WTC11 (cell line): ENCODE measurements at regions not wholly inside any gene's neighbourhood (a gene's known extent, or its start where the extent isn't known, plus 50 kb on each side); places are given as distances from the start of the nearest gene placed in this dataset.

Source experiments
- ATAC-seq: fragments of 200-7000 bp; cut with Tn5 transposase; 2 replicates; pipeline ENCODE4 v1.10.0; 2021; ENCODE audit warnings: mild to moderate bottlenecking, moderate library complexity
- CTCF ChIA-PET: fragments of 300-600 bp; sonication (Branson Sonifier 250); formaldehyde crosslinking; loops from one replicate; lab custom pipeline; 2021; ENCODE audit warnings: antibody characterized with exemption; lab: Charles Lee
- POLR2A ChIA-PET: fragments of 350-600 bp; sonication (Branson Sonifier 250); formaldehyde crosslinking; loops from one replicate; lab custom pipeline; 2021; ENCODE audit warnings: antibody characterized with exemption; lab: Charles Lee
- DNase-seq: peaks from one replicate; pipeline ENCODE4 v3.0.0; 2021; ENCODE audit warnings: low spot score
- H3K27ac Mint-ChIP-seq: 2 replicates; pipeline ENCODE4 v1.8.0; 2021; ENCODE audit warnings: mixed read lengths
- H3K27me3 Mint-ChIP-seq: 2 replicates; pipeline ENCODE4 v1.8.0; 2021; ENCODE audit warnings: low read depth, mild to moderate bottlenecking, moderate library complexity, mixed read lengths
- H3K36me3 Mint-ChIP-seq: 2 replicates; pipeline ENCODE4 v1.8.0; 2021; ENCODE audit warnings: mixed read lengths
- H3K4me1 Mint-ChIP-seq: 2 replicates; pipeline ENCODE4 v1.8.0; 2022; ENCODE audit warnings: mixed read lengths
- H3K4me3 Mint-ChIP-seq: 2 replicates; pipeline ENCODE4 v1.8.0; 2021; ENCODE audit warnings: mild to moderate bottlenecking, moderate library complexity, mixed read lengths
- H3K9me3 Mint-ChIP-seq: 2 replicates; pipeline ENCODE4 v1.8.0; 2021; ENCODE audit warnings: mixed read lengths
- CREB1 ChIP-seq: sonication (generic); formaldehyde crosslinking; IDR thresholded peaks from 2 replicates; pipeline ENCODE4 v1.8.0; 2023; ENCODE audit warnings: mild to moderate bottlenecking, missing genetic modification reagents
- E2F4 ChIP-seq: sonication (generic); formaldehyde crosslinking; IDR thresholded peaks from 2 replicates; pipeline ENCODE4 v1.8.1; 2022; ENCODE audit warnings: low read depth, mild to moderate bottlenecking, moderate library complexity, missing genetic modification reagents, borderline replicate concordance
- E2F5 ChIP-seq: sonication (generic); formaldehyde crosslinking; IDR thresholded peaks from 2 replicates; pipeline ENCODE4 v1.8.1; 2022; ENCODE audit warnings: mild to moderate bottlenecking, moderate library complexity, missing genetic modification reagents
- FOXJ3 ChIP-seq: sonication (generic); formaldehyde crosslinking; IDR thresholded peaks from 2 replicates; pipeline ENCODE4 v1.9.0; 2021; ENCODE audit warnings: missing genetic modification reagents, mild to moderate bottlenecking, borderline replicate concordance
- IRF2 ChIP-seq: sonication (generic); formaldehyde crosslinking; IDR thresholded peaks from 2 replicates; pipeline ENCODE4 v1.8.0; 2022; ENCODE audit warnings: low read depth, missing genetic modification reagents, borderline replicate concordance
- MLX ChIP-seq: sonication (generic); formaldehyde crosslinking; IDR thresholded peaks from 2 replicates; pipeline ENCODE4 v1.8.1; 2023; ENCODE audit warnings: mild to moderate bottlenecking, missing genetic modification reagents, moderate library complexity
- MXD4 ChIP-seq: fragments of 250-450 bp; sonication (Bioruptor Pico); IDR thresholded peaks from 2 replicates; pipeline ENCODE4 v1.8.0; 2021; ENCODE audit warnings: mild to moderate bottlenecking, moderate library complexity, borderline replicate concordance
- NFYB ChIP-seq: sonication (generic); formaldehyde crosslinking; conservative IDR thresholded peaks from 2 replicates; pipeline ENCODE4 v1.8.0; 2022; ENCODE audit warnings: low read depth, missing genetic modification reagents
- OVOL2 ChIP-seq: fragments of 250-450 bp; sonication (Bioruptor Pico); IDR thresholded peaks from 2 replicates; pipeline ENCODE4 v1.9.0; 2021; ENCODE audit warnings: mild to moderate bottlenecking, borderline replicate concordance
- SMAD4 ChIP-seq: sonication (generic); formaldehyde crosslinking; IDR thresholded peaks from 2 replicates; pipeline ENCODE4 v1.8.0; 2022; ENCODE audit warnings: mild to moderate bottlenecking, missing genetic modification reagents
- STAT6 ChIP-seq: sonication (generic); formaldehyde crosslinking; conservative IDR thresholded peaks from 2 replicates; pipeline ENCODE4 v1.8.1; 2023; ENCODE audit warnings: mild to moderate bottlenecking, low read depth, missing genetic modification reagents, moderate library complexity
- TEAD1 ChIP-seq: sonication (generic); formaldehyde crosslinking; IDR thresholded peaks from 2 replicates; pipeline ENCODE4 v1.8.0; 2022; ENCODE audit warnings: mild to moderate bottlenecking, missing genetic modification reagents
- TEAD4 ChIP-seq: sonication (generic); formaldehyde crosslinking; IDR thresholded peaks from 2 replicates; pipeline ENCODE4 v1.8.0; 2022; ENCODE audit warnings: mild to moderate bottlenecking, missing genetic modification reagents
- TP53 ChIP-seq: sonication (generic); formaldehyde crosslinking; IDR thresholded peaks from 2 replicates; pipeline ENCODE4 v1.8.1; 2023; ENCODE audit warnings: mild to moderate bottlenecking, missing genetic modification reagents
- ZBTB43 ChIP-seq: sonication (generic); formaldehyde crosslinking; IDR thresholded peaks from 2 replicates; pipeline ENCODE4 v1.8.1; 2023; ENCODE audit warnings: mild to moderate bottlenecking, missing genetic modification reagents
- ZNF121 ChIP-seq: sonication (generic); formaldehyde crosslinking; IDR thresholded peaks from 2 replicates; pipeline ENCODE4 v1.8.0; 2023; ENCODE audit warnings: missing genetic modification reagents
- ZNF232 ChIP-seq: sonication (generic); formaldehyde crosslinking; IDR thresholded peaks from 2 replicates; pipeline ENCODE4 v1.8.0; 2022; ENCODE audit warnings: mild to moderate bottlenecking, missing genetic modification reagents
- ZNF281 ChIP-seq: sonication (generic); formaldehyde crosslinking; IDR thresholded peaks from 2 replicates; pipeline ENCODE4 v1.8.0; 2023; ENCODE audit warnings: mild to moderate bottlenecking, missing genetic modification reagents
- ZNF416 ChIP-seq: fragments of 250-450 bp; sonication (Bioruptor Pico); IDR thresholded peaks from 2 replicates; pipeline ENCODE4 v1.9.0; 2021; ENCODE audit warnings: mild to moderate bottlenecking, inconsistent platforms
- ZNF512 ChIP-seq: sonication (generic); formaldehyde crosslinking; IDR thresholded peaks from 2 replicates; pipeline ENCODE4 v1.8.1; 2022; ENCODE audit warnings: missing genetic modification reagents, borderline replicate concordance
- ZNF671 ChIP-seq: fragments of 250-450 bp; sonication (Bioruptor Pico); IDR thresholded peaks from 2 replicates; pipeline ENCODE4 v1.8.0; 2021; ENCODE audit warnings: mild to moderate bottlenecking

- Mint-ChIP-seq H3K9me3 (no peaks in the 10 kb centered on the region), H3K27ac (no peak overlapping the region), H3K27me3 (no peaks in the 10 kb centered on the region), H3K36me3 (no peaks in the 10 kb centered on the region), H3K4me1 (no peaks in the 10 kb centered on the region), H3K4me3 (no peak overlapping the region)
- ATAC-seq: no peak
- TF ChIP-seq NFYB (CRISPR knock-in tag) (no peak), E2F5 (CRISPR knock-in tag) (no peak), ZBTB43 (CRISPR knock-in tag) (no peak)
- DNase-seq: no peak
- POLR2A ChIA-PET: no interaction called here
- CTCF ChIA-PET: no interaction called here
Measured at GRCh38 chr13:106433066-106433465, 102.4 kb downstream of the EFNB2 start.

GRCh38 chr13:106432636-106433035 is 102.8 kb downstream of the EFNB2 start:
- CTCF ChIA-PET: no interaction called here
- DNase-seq: no peak
- H3K27ac Mint-ChIP-seq: no peak overlapping the region
- POLR2A ChIA-PET: no interaction called here
- no peaks in the 10 kb centered on the region for H3K9me3 Mint-ChIP-seq
- ATAC-seq: no peak
- no peak overlapping the region for H3K4me3 Mint-ChIP-seq
- no peak for TF ChIP-seq CREB1 (CRISPR knock-in tag)
- no peak for TF ChIP-seq MLX (CRISPR knock-in tag)
- TF ChIP-seq FOXJ3 (CRISPR knock-in tag): no peak
- no peak for TF ChIP-seq OVOL2 (CRISPR knock-in tag)
- no peak for TF ChIP-seq IRF2 (CRISPR knock-in tag)
- no peak for TF ChIP-seq E2F4
- TF ChIP-seq TEAD4: no peak
- no peak for TF ChIP-seq TEAD1 (CRISPR knock-in tag)
- no peak for TF ChIP-seq TP53 (CRISPR knock-in tag)
- no peak for TF ChIP-seq ZNF512
- no peak for TF ChIP-seq SMAD4 (CRISPR knock-in tag)
- TF ChIP-seq MXD4 (CRISPR knock-in tag): no peak
- no peak for TF ChIP-seq ZNF671 (CRISPR knock-in tag)
- no peak for TF ChIP-seq ZNF121 (CRISPR knock-in tag)
- TF ChIP-seq STAT6: no peak
- no peak for TF ChIP-seq ZNF232 (CRISPR knock-in tag)
- TF ChIP-seq ZNF281 (CRISPR knock-in tag): no peak
- TF ChIP-seq ZNF416 (CRISPR knock-in tag): no peak
- no peaks in the 10 kb centered on the region for H3K27me3 Mint-ChIP-seq
- H3K36me3 Mint-ChIP-seq: no peaks in the 10 kb centered on the region
- no peaks in the 10 kb centered on the region for H3K4me1 Mint-ChIP-seq
